ENCODE measurements at regions not wholly inside any gene's neighbourhood (a gene's known extent, or its start where the extent isn't known, plus 50 kb on each side); places are given as distances from the start of the nearest gene placed in this dataset.

DNA sequence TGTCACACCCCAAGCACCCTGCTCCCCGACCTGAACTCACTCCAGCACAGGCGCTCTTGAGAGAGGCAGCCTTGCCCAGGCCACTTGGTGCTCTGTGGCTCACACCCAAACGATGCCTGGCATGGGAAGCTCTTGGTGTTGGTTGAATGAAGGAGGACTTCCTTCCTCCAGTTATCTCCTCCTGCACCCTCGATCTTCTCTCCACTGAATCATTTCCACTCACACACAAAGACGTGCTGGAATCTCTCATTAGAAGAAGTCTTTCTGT lies 90.5 kb upstream of the TRIM2 start:
- no peaks in the 10 kb centered on the region for H3K36me3 ChIP-seq (ENCODE audit: control insufficient read depth, insufficient read depth, low read length)
- no peak overlapping the region for H3K4me3 ChIP-seq (ENCODE audit: low read depth, low read length)
- TF ChIP-seq, protein P1, sequence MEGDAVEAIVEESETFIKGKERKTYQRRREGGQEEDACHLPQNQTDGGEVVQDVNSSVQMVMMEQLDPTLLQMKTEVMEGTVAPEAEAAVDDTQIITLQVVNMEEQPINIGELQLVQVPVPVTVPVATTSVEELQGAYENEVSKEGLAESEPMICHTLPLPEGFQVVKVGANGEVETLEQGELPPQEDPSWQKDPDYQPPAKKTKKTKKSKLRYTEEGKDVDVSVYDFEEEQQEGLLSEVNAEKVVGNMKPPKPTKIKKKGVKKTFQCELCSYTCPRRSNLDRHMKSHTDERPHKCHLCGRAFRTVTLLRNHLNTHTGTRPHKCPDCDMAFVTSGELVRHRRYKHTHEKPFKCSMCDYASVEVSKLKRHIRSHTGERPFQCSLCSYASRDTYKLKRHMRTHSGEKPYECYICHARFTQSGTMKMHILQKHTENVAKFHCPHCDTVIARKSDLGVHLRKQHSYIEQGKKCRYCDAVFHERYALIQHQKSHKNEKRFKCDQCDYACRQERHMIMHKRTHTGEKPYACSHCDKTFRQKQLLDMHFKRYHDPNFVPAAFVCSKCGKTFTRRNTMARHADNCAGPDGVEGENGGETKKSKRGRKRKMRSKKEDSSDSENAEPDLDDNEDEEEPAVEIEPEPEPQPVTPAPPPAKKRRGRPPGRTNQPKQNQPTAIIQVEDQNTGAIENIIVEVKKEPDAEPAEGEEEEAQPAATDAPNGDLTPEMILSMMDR (IDR thresholded peaks at IDR 0.05; ENCODE audit: insufficient read depth, low read length, severe bottlenecking) = no peak
- FAIRE-seq (no peak), DNase-seq (ENCODE audit: low read depth) (no peak)
- no peaks in the 10 kb centered on the region for H3K27me3 ChIP-seq (ENCODE audit: control insufficient read depth, insufficient read depth, low read length)

GRCh38 chr4:153114771-153115321 lies 89.4 kb upstream of the TRIM2 start:
- Histone ChIP-seq H3K27me3 (ENCODE audit: control insufficient read depth, insufficient read depth, low read length) (no peaks in the 10 kb centered on the region), H3K36me3 (ENCODE audit: control insufficient read depth, insufficient read depth, low read length) (no peaks in the 10 kb centered on the region), H3K4me3 (ENCODE audit: low read depth, low read length) (no peak overlapping the region)
- peak; percentile 80 for DNase-seq (ENCODE audit: low read depth)
- TF ChIP-seq, protein P1 (IDR thresholded peaks at IDR 0.05; ENCODE audit: insufficient read depth, low read length, severe bottlenecking) = no peak
- no peak for FAIRE-seq

- TF ChIP-seq, protein P1 (IDR thresholded peaks at IDR 0.05; ENCODE audit: insufficient read depth, low read length, severe bottlenecking) = no peak
- FAIRE-seq = peak; percentile 28
- peak; percentile 88 for DNase-seq (ENCODE audit: low read depth)
- no peaks in the 10 kb centered on the region for H3K27me3 ChIP-seq (ENCODE audit: control insufficient read depth, insufficient read depth, low read length)
- no peaks in the 10 kb centered on the region for H3K36me3 ChIP-seq (ENCODE audit: control insufficient read depth, insufficient read depth, low read length)
- H3K4me3 ChIP-seq (ENCODE audit: low read depth, low read length) = no peak overlapping the region
These were observed 88.6 kb upstream of the TRIM2 start for GRCh38 chr4:153115322-153116290.

- DNase-seq (ENCODE audit: low read depth) (no peak), FAIRE-seq (no peak)
- Histone ChIP-seq H3K36me3 (ENCODE audit: control insufficient read depth, insufficient read depth, low read length) (no peaks in the 10 kb centered on the region), H3K4me3 (ENCODE audit: low read depth, low read length) (no peak overlapping the region), H3K27me3 (ENCODE audit: control insufficient read depth, insufficient read depth, low read length) (no peaks in the 10 kb centered on the region)
- TF ChIP-seq, protein P1 (IDR thresholded peaks at IDR 0.05; ENCODE audit: insufficient read depth, low read length, severe bottlenecking) = no peak
These were observed 88.0 kb upstream of the TRIM2 start for GRCh38 chr4:153116291-153116680.

- Histone ChIP-seq H3K36me3 (ENCODE audit: control insufficient read depth, insufficient read depth, low read length) (no peaks in the 10 kb centered on the region), H3K4me3 (ENCODE audit: low read depth, low read length) (no peak overlapping the region), H3K27me3 (ENCODE audit: control insufficient read depth, insufficient read depth, low read length) (no peaks in the 10 kb centered on the region)
- DNase-seq (ENCODE audit: low read depth) (no peak), FAIRE-seq (no peak)
- TF ChIP-seq, protein P1 (IDR thresholded peaks at IDR 0.05; ENCODE audit: insufficient read depth, low read length, severe bottlenecking) = no peak
These were observed 87.4 kb upstream of the TRIM2 start for GRCh38 chr4:153116801-153117200.
